Fibroblast of lung (primary cell): ENCODE measurements at regions not wholly inside any gene's neighbourhood (a gene's known extent, or its start where the extent isn't known, plus 50 kb on each side); places are given as distances from the start of the nearest gene placed in this dataset.

ENCODE experiments used
- CTCF ChIP-seq, 2 donors: IDR thresholded peaks in 1 of 2; conservative IDR thresholded peaks in 1 of 2; 1 replicate in 1 of 2; 2 replicates in 1 of 2; pipeline ENCODE4 v1.5.1; 2011 to 2012; ENCODE audit warnings: low read length in 2 of 2, control low read depth in 1 of 2, inconsistent platforms in 1 of 2, low read depth in 1 of 2, mild to moderate bottlenecking in 1 of 2
- EZH2 ChIP-seq: IDR thresholded peaks from 2 replicates; pipeline ENCODE4 v1.5.1; 2012; ENCODE audit warnings: low read length, control low read depth, mild to moderate bottlenecking; ENCODE audit errors: missing control alignments

GRCh38 chr9:81079055-81079454 is 610.3 kb downstream of the TLE1 start:
- TF ChIP-seq CTCF (conservative IDR thresholded peaks at IDR 0.05 in 1 of 2, IDR thresholded peaks at IDR 0.05 in 1 of 2; ENCODE audit: low read depth in 1 of 2, low read length in 2 of 2): no peak
- TF ChIP-seq EZH2: no peak
